ENCODE measurements at regions not wholly inside any gene's neighbourhood (a gene's known extent, or its start where the extent isn't known, plus 50 kb on each side); places are given as distances from the start of the nearest gene placed in this dataset.

- no peaks in the 10 kb centered on the region for H3K27me3 ChIP-seq (ENCODE audit: control insufficient read depth, insufficient read depth, low read length)
- peaks cover 10% of the 10 kb centered on the region for H3K36me3 ChIP-seq (ENCODE audit: control insufficient read depth, insufficient read depth, low read length)
- no peaks in the 10 kb centered on the region for H3K4me1 ChIP-seq (ENCODE audit: control insufficient read depth, insufficient read depth, low read length)
- H3K27ac ChIP-seq (ENCODE audit: low read length) = no peak overlapping the region
- no peak for DNase-seq
- H3K9me3 ChIP-seq (replicated peaks; ENCODE audit: control insufficient read depth, low read depth, low read length) = peaks cover 19% of the 10 kb centered on the region
- 60% methylated on average over 1 of the region's 3 CpGs for WGBS (ENCODE audit: insufficient coverage)
- no peak overlapping the region for H3K4me3 ChIP-seq (ENCODE audit: low read length)
Measured at GRCh38 chr4:123709336-123709735, 312.7 kb downstream of the SPRY1 start.

GRCh38 chr4:123731035-123731434 is 334.4 kb downstream of the SPRY1 start:
- H3K27me3 ChIP-seq (ENCODE audit: control insufficient read depth, insufficient read depth, low read length) = no peaks in the 10 kb centered on the region
- no peak overlapping the region for H3K27ac ChIP-seq (ENCODE audit: low read length)
- no CpG with 5 or more reads among the region's 1 CpG for WGBS (ENCODE audit: insufficient coverage)
- H3K9me3 ChIP-seq (replicated peaks; ENCODE audit: control insufficient read depth, low read depth, low read length) = peaks cover 4% of the 10 kb centered on the region
- no peaks in the 10 kb centered on the region for H3K4me1 ChIP-seq (ENCODE audit: control insufficient read depth, insufficient read depth, low read length)
- DNase-seq = no peak
- H3K4me3 ChIP-seq (ENCODE audit: low read length) = no peak overlapping the region
- H3K36me3 ChIP-seq (ENCODE audit: control insufficient read depth, insufficient read depth, low read length) = no peaks in the 10 kb centered on the region

- no CpG with 5 or more reads among the region's 1 CpG for WGBS (ENCODE audit: insufficient coverage)
- H3K27ac ChIP-seq (ENCODE audit: low read length) = no peak overlapping the region
- H3K4me3 ChIP-seq (ENCODE audit: low read length) = no peak overlapping the region
- no peaks in the 10 kb centered on the region for H3K27me3 ChIP-seq (ENCODE audit: control insufficient read depth, insufficient read depth, low read length)
- no peaks in the 10 kb centered on the region for H3K9me3 ChIP-seq (replicated peaks; ENCODE audit: control insufficient read depth, low read depth, low read length)
- no peaks in the 10 kb centered on the region for H3K4me1 ChIP-seq (ENCODE audit: control insufficient read depth, insufficient read depth, low read length)
- H3K36me3 ChIP-seq (ENCODE audit: control insufficient read depth, insufficient read depth, low read length) = no peaks in the 10 kb centered on the region
- no peak for DNase-seq
Measured at GRCh38 chr4:123737156-123737555, 340.6 kb downstream of the SPRY1 start.

GRCh38 chr4:123739806-123740205 is 343.2 kb downstream of the SPRY1 start:
- Histone ChIP-seq H3K27ac (ENCODE audit: low read length) (no peak overlapping the region), H3K4me1 (ENCODE audit: control insufficient read depth, insufficient read depth, low read length) (peaks cover under 1% of the 10 kb centered on the region), H3K9me3 (replicated peaks; ENCODE audit: control insufficient read depth, low read depth, low read length) (no peaks in the 10 kb centered on the region), H3K36me3 (ENCODE audit: control insufficient read depth, insufficient read depth, low read length) (no peaks in the 10 kb centered on the region), H3K4me3 (ENCODE audit: low read length) (no peak overlapping the region), H3K27me3 (ENCODE audit: control insufficient read depth, insufficient read depth, low read length) (no peaks in the 10 kb centered on the region)
- no peak for DNase-seq
- no CpG with 5 or more reads among the region's 4 CpGs for WGBS (ENCODE audit: insufficient coverage)

- H3K36me3 ChIP-seq (ENCODE audit: control insufficient read depth, insufficient read depth, low read length) = no peaks in the 10 kb centered on the region
- no peaks in the 10 kb centered on the region for H3K9me3 ChIP-seq (replicated peaks; ENCODE audit: control insufficient read depth, low read depth, low read length)
- DNase-seq = peak; percentile 32
- H3K4me1 ChIP-seq (ENCODE audit: control insufficient read depth, insufficient read depth, low read length) = peaks cover 3% of the 10 kb centered on the region
- no CpG with 5 or more reads among the region's 3 CpGs for WGBS (ENCODE audit: insufficient coverage)
- no peaks in the 10 kb centered on the region for H3K27me3 ChIP-seq (ENCODE audit: control insufficient read depth, insufficient read depth, low read length)
- no peak overlapping the region for H3K4me3 ChIP-seq (ENCODE audit: low read length)
- H3K27ac ChIP-seq (ENCODE audit: low read length) = no peak overlapping the region
Measured at GRCh38 chr4:123740236-123740635, 343.6 kb downstream of the SPRY1 start.

GRCh38 chr4:123741906-123742305 is 345.3 kb downstream of the SPRY1 start:
- no peak overlapping the region for H3K27ac ChIP-seq (ENCODE audit: low read length)
- no peak overlapping the region for H3K4me3 ChIP-seq (ENCODE audit: low read length)
- no peaks in the 10 kb centered on the region for H3K27me3 ChIP-seq (ENCODE audit: control insufficient read depth, insufficient read depth, low read length)
- no peaks in the 10 kb centered on the region for H3K9me3 ChIP-seq (replicated peaks; ENCODE audit: control insufficient read depth, low read depth, low read length)
- WGBS (ENCODE audit: insufficient coverage) = no CpG with 5 or more reads among the region's 2 CpGs
- no peak for DNase-seq
- H3K36me3 ChIP-seq (ENCODE audit: control insufficient read depth, insufficient read depth, low read length) = no peaks in the 10 kb centered on the region
- peaks cover 3% of the 10 kb centered on the region for H3K4me1 ChIP-seq (ENCODE audit: control insufficient read depth, insufficient read depth, low read length)

- no peak for DNase-seq
Measured at GRCh38 chr4:123743848-123744247, 347.3 kb downstream of the SPRY1 start.

GRCh38 chr4:123744664-123745290 is 348.2 kb downstream of the SPRY1 start:
- peak; percentile 19 for DNase-seq
- Histone ChIP-seq H3K27ac (ENCODE audit: low read length) (no peak overlapping the region), H3K9me3 (replicated peaks; ENCODE audit: control insufficient read depth, low read depth, low read length) (no peaks in the 10 kb centered on the region), H3K4me3 (ENCODE audit: low read length) (no peak overlapping the region), H3K36me3 (ENCODE audit: control insufficient read depth, insufficient read depth, low read length) (no peaks in the 10 kb centered on the region), H3K27me3 (ENCODE audit: control insufficient read depth, insufficient read depth, low read length) (no peaks in the 10 kb centered on the region), H3K4me1 (ENCODE audit: control insufficient read depth, insufficient read depth, low read length) (peaks cover 22% of the 10 kb centered on the region)
- WGBS (ENCODE audit: insufficient coverage) = 70% methylated on average over 5 of the region's 8 CpGs

More at GRCh38 chr4:123743848-123744247, 347.3 kb downstream of the SPRY1 start:
- Histone ChIP-seq H3K4me3 (ENCODE audit: low read length) (no peak overlapping the region), H3K27me3 (ENCODE audit: control insufficient read depth, insufficient read depth, low read length) (no peaks in the 10 kb centered on the region), H3K9me3 (replicated peaks; ENCODE audit: control insufficient read depth, low read depth, low read length) (no peaks in the 10 kb centered on the region), H3K4me1 (ENCODE audit: control insufficient read depth, insufficient read depth, low read length) (peaks cover 16% of the 10 kb centered on the region), H3K27ac (ENCODE audit: low read length) (no peak overlapping the region), H3K36me3 (ENCODE audit: control insufficient read depth, insufficient read depth, low read length) (no peaks in the 10 kb centered on the region)

GRCh38 chr4:123747016-123747415 is 350.4 kb downstream of the SPRY1 start:
- peak overlapping the region; percentile 52 for H3K27ac ChIP-seq (ENCODE audit: low read length)

GRCh38 chr4:123748806-123749205 is 352.2 kb downstream of the SPRY1 start:
- Histone ChIP-seq H3K4me1 (ENCODE audit: control insufficient read depth, insufficient read depth, low read length) (peaks cover 32% of the 10 kb centered on the region), H3K27ac (ENCODE audit: low read length) (peak overlapping the region; percentile 88)
- no CpG with 5 or more reads among the region's 3 CpGs for WGBS (ENCODE audit: insufficient coverage)

More at GRCh38 chr4:123747016-123747415, 350.4 kb downstream of the SPRY1 start:
- Histone ChIP-seq H3K4me1 (ENCODE audit: control insufficient read depth, insufficient read depth, low read length) (peaks cover 32% of the 10 kb centered on the region), H3K27me3 (ENCODE audit: control insufficient read depth, insufficient read depth, low read length) (no peaks in the 10 kb centered on the region), H3K36me3 (ENCODE audit: control insufficient read depth, insufficient read depth, low read length) (no peaks in the 10 kb centered on the region), H3K4me3 (ENCODE audit: low read length) (no peak overlapping the region), H3K9me3 (replicated peaks; ENCODE audit: control insufficient read depth, low read depth, low read length) (no peaks in the 10 kb centered on the region)
- DNase-seq = peak; percentile 59
- 38% methylated on average over 5 of the region's 7 CpGs for WGBS (ENCODE audit: insufficient coverage)

GRCh38 chr4:123749383-123749782 is 352.8 kb downstream of the SPRY1 start:
- Histone ChIP-seq H3K27ac (ENCODE audit: low read length) (peak overlapping the region; percentile 88), H3K4me3 (ENCODE audit: low read length) (no peak overlapping the region), H3K4me1 (ENCODE audit: control insufficient read depth, insufficient read depth, low read length) (peaks cover 32% of the 10 kb centered on the region), H3K9me3 (replicated peaks; ENCODE audit: control insufficient read depth, low read depth, low read length) (no peaks in the 10 kb centered on the region), H3K27me3 (ENCODE audit: control insufficient read depth, insufficient read depth, low read length) (no peaks in the 10 kb centered on the region), H3K36me3 (ENCODE audit: control insufficient read depth, insufficient read depth, low read length) (no peaks in the 10 kb centered on the region)
- DNase-seq = peak; percentile 64
- 0% methylated on average over 5 of the region's 7 CpGs for WGBS (ENCODE audit: insufficient coverage)

More at GRCh38 chr4:123748806-123749205, 352.2 kb downstream of the SPRY1 start:
- Histone ChIP-seq H3K9me3 (replicated peaks; ENCODE audit: control insufficient read depth, low read depth, low read length) (no peaks in the 10 kb centered on the region), H3K36me3 (ENCODE audit: control insufficient read depth, insufficient read depth, low read length) (no peaks in the 10 kb centered on the region), H3K4me3 (ENCODE audit: low read length) (no peak overlapping the region), H3K27me3 (ENCODE audit: control insufficient read depth, insufficient read depth, low read length) (no peaks in the 10 kb centered on the region)
- peak; percentile 30 for DNase-seq

Measured in muscle of leg (tissue), 3 donors.